Common myeloid progenitor, CD34-positive (primary cell): ENCODE measurements at regions not wholly inside any gene's neighbourhood (a gene's known extent, or its start where the extent isn't known, plus 50 kb on each side); places are given as distances from the start of the nearest gene placed in this dataset.
A peak's percentile ranks its signal among the peaks of the same experiment; 100 is the strongest.

ENCODE experiments used
- CTCF ChIA-PET: fragments of 350-600 bp; sonication (Branson Sonifier 250); formaldehyde crosslinking; loops from one replicate; lab custom pipeline; 2021; ENCODE audit warnings: antibody characterized with exemption; lab: Charles Lee
- POLR2A ChIA-PET: fragments of 350-600 bp; sonication (Branson Sonifier 250); formaldehyde crosslinking; loops from one replicate; lab custom pipeline; 2021; ENCODE audit warnings: antibody characterized with exemption; lab: Charles Lee
- DNase-seq, 3 donors: peaks; one replicate each; pipeline versions ENCODE4 v3.0.0 to v3.0.0-alpha.2; 2013
- H3K27ac ChIP-seq, 2 experiments: 1 replicate in 1 of 2; 2 replicates in 1 of 2; pipeline ENCODE4 v1.7.0; 2013; ENCODE audit warnings: inconsistent platforms in 2 of 2, low read length in 2 of 2, mild to moderate bottlenecking in 2 of 2, low read depth in 1 of 2, moderate library complexity in 1 of 2; ENCODE audit not compliant: severe bottlenecking in 2 of 2, insufficient read depth in 1 of 2, poor library complexity in 1 of 2
- H3K27me3 ChIP-seq, 5 experiments: replicated peaks in 2 of 5; 1 replicate in 3 of 5; 2 replicates in 2 of 5; pipeline versions ENCODE4 v1.6.1 to v1.7.0; 2013; ENCODE audit warnings: low read length in 4 of 5, mild to moderate bottlenecking in 2 of 5, moderate library complexity in 2 of 5, inconsistent platforms in 1 of 5; ENCODE audit not compliant: insufficient read depth in 5 of 5, control insufficient read depth in 4 of 5
- H3K36me3 ChIP-seq, 4 experiments: 1 replicate in 2 of 4; 2 replicates in 2 of 4; pipeline versions ENCODE4 v1.6.1 to v1.7.0; 2013; ENCODE audit warnings: low read length in 3 of 4, control low read depth in 1 of 4, mild to moderate bottlenecking in 1 of 4; ENCODE audit not compliant: control insufficient read depth in 4 of 4, insufficient read depth in 4 of 4
- H3K4me1 ChIP-seq, 4 experiments: 1 replicate in 3 of 4; 2 replicates in 1 of 4; pipeline versions ENCODE4 v1.6.1 to v1.7.1; 2013; ENCODE audit warnings: low read length in 3 of 4, mild to moderate bottlenecking in 3 of 4, control low read depth in 1 of 4, inconsistent platforms in 1 of 4, moderate library complexity in 1 of 4; ENCODE audit not compliant: control insufficient read depth in 4 of 4, insufficient read depth in 4 of 4; ENCODE audit errors: control extremely low read depth in 1 of 4
- H3K4me3 ChIP-seq, 7 experiments: 1 replicate in 4 of 7; 2 replicates in 3 of 7; pipeline versions ENCODE4 v1.5.1 to v1.7.0; 2013; ENCODE audit warnings: mild to moderate bottlenecking in 7 of 7, low read length in 6 of 7, moderate library complexity in 6 of 7, inconsistent platforms in 2 of 7, low read depth in 2 of 7, control low read depth in 1 of 7; ENCODE audit not compliant: insufficient read depth in 4 of 7, control insufficient read depth in 1 of 7; ENCODE audit errors: extremely low read depth in 1 of 7
- H3K9me3 ChIP-seq, 5 experiments: 1 replicate in 4 of 5; 2 replicates in 1 of 5; pipeline versions ENCODE4 v1.6.1 to v1.7.1; 2013; ENCODE audit warnings: low read length in 4 of 5, mild to moderate bottlenecking in 2 of 5, inconsistent platforms in 1 of 5, low read depth in 1 of 5, moderate library complexity in 1 of 5; ENCODE audit not compliant: control insufficient read depth in 4 of 5, insufficient read depth in 2 of 5; ENCODE audit errors: control extremely low read depth in 1 of 5
- WGBS: methylation state at CpG from one replicate; pipeline ENCODE4 v1.1.5; 2013; ENCODE audit not compliant: insufficient coverage; 5-methylcytosine and 5-hydroxymethylcytosine counted together

- no peaks in the 10 kb centered on the region for H3K4me1 ChIP-seq
- H3K4me3 ChIP-seq = no peak overlapping the region
- no peaks in the 10 kb centered on the region for H3K9me3 ChIP-seq
- H3K27me3 ChIP-seq = peaks cover 0 to 34% (median 3%) of the 10 kb centered on the region in 5 experiments
- H3K36me3 ChIP-seq = no peaks in the 10 kb centered on the region
- ChIA-PET CTCF (no interaction called here), POLR2A (no interaction called here)
- WGBS = 95% methylated on average over 4 of the region's 6 CpGs
- no peak overlapping the region for H3K27ac ChIP-seq
- DNase-seq = no peak
Measured at GRCh38 chr1:29518183-29518835, 282.0 kb downstream of the PTPRU start.

- H3K36me3 ChIP-seq = no peaks in the 10 kb centered on the region
- H3K4me3 ChIP-seq = no peak overlapping the region
- H3K9me3 ChIP-seq = no peaks in the 10 kb centered on the region
- CTCF ChIA-PET = no interaction called here
- 58% methylated on average over 3 of the region's 8 CpGs for WGBS
- H3K4me1 ChIP-seq = no peaks in the 10 kb centered on the region
- H3K27me3 ChIP-seq = peaks cover 0 to 29% (median 3%) of the 10 kb centered on the region in 5 experiments
- no peak overlapping the region for H3K27ac ChIP-seq
- DNase-seq = no peak
- POLR2A ChIA-PET = no interaction called here
Measured at GRCh38 chr1:29517251-29518086, 281.1 kb downstream of the PTPRU start.

- no peak for DNase-seq
- H3K27me3 ChIP-seq = peaks cover 0 to 22% (median 3%) of the 10 kb centered on the region in 5 experiments
- H3K4me3 ChIP-seq = no peak overlapping the region
- no peaks in the 10 kb centered on the region for H3K36me3 ChIP-seq
- ChIA-PET CTCF (no interaction called here), POLR2A (no interaction called here)
- no peaks in the 10 kb centered on the region for H3K4me1 ChIP-seq
- H3K27ac ChIP-seq = no peak overlapping the region
- WGBS = 77% methylated on average over 5 of the region's 5 CpGs
- H3K9me3 ChIP-seq = peaks cover 0 to 6% (median 0%) of the 10 kb centered on the region in 5 experiments
Measured at GRCh38 chr1:29516063-29516820, 279.9 kb downstream of the PTPRU start.

- peaks cover 0 to 15% (median 3%) of the 10 kb centered on the region in 5 experiments for H3K27me3 ChIP-seq
- H3K27ac ChIP-seq = no peak overlapping the region
- DNase-seq = no peak
- ChIA-PET POLR2A (no interaction called here), CTCF (no interaction called here)
- H3K36me3 ChIP-seq = no peaks in the 10 kb centered on the region
- WGBS = 93% methylated on average over 2 of the region's 7 CpGs
- H3K4me1 ChIP-seq = no peaks in the 10 kb centered on the region
- no peak overlapping the region for H3K4me3 ChIP-seq
- peaks cover 0 to 6% (median 0%) of the 10 kb centered on the region in 5 experiments for H3K9me3 ChIP-seq
Measured at GRCh38 chr1:29515170-29515955, 279.0 kb downstream of the PTPRU start.

GRCh38 chr1:29514361-29515169, 278.2 kb downstream of the PTPRU start:
- Histone ChIP-seq H3K27ac (no peak overlapping the region), H3K4me3 (no peak overlapping the region), H3K4me1 (no peaks in the 10 kb centered on the region), H3K27me3 (peaks cover 0 to 12% (median 3%) of the 10 kb centered on the region in 5 experiments), H3K36me3 (no peaks in the 10 kb centered on the region), H3K9me3 (peaks cover 0 to 6% (median 0%) of the 10 kb centered on the region in 5 experiments)
- ChIA-PET CTCF (no interaction called here), POLR2A (no interaction called here)
- 93% methylated on average over 13 of the region's 18 CpGs for WGBS
- no peak for DNase-seq

GRCh38 chr1:29513357-29513756, 277.0 kb downstream of the PTPRU start:
- DNase-seq = peak; percentile 2 to 38 (median 36)
- Histone ChIP-seq H3K27me3 (peaks cover 0 to 12% (median 3%) of the 10 kb centered on the region in 5 experiments), H3K27ac (no peak overlapping the region), H3K9me3 (peaks cover 0 to 6% (median 0%) of the 10 kb centered on the region in 5 experiments), H3K36me3 (no peaks in the 10 kb centered on the region), H3K4me3 (no peak overlapping the region), H3K4me1 (no peaks in the 10 kb centered on the region)
- 77% methylated on average over 5 of the region's 5 CpGs for WGBS
- POLR2A ChIA-PET = no interaction called here
- CTCF ChIA-PET = no interaction called here
